Neural crest cell (in vitro differentiated cells): ENCODE measurements at regions not wholly inside any gene's neighbourhood (a gene's known extent, or its start where the extent isn't known, plus 50 kb on each side); places are given as distances from the start of the nearest gene placed in this dataset.
"Not testable (repeated sequence)": the region's sequence is repeated elsewhere in the genome, so short reads cannot be mapped to it uniquely, and the experiment has no call there.

Experiments used
- DNase-seq: peaks from one replicate; pipeline ENCODE4 v3.0.0; 2021; ENCODE audit warnings: low read depth, mixed read lengths, low spot score
- H3K27ac Mint-ChIP-seq: one replicate; pipeline ENCODE4 v1.8.0; 2021; ENCODE audit warnings: mild to moderate bottlenecking, mixed read lengths; ENCODE audit not compliant: unreplicated experiment
- H3K27me3 Mint-ChIP-seq: 2 replicates; pipeline ENCODE4 v1.8.0; 2021; ENCODE audit warnings: low read depth, mild to moderate bottlenecking, mixed read lengths
- H3K36me3 Mint-ChIP-seq: 2 replicates; pipeline ENCODE4 v1.8.0; 2021; ENCODE audit warnings: low read depth, mild to moderate bottlenecking, mixed read lengths
- H3K4me1 Mint-ChIP-seq: 2 replicates; pipeline ENCODE4 v1.8.0; 2021; ENCODE audit warnings: mixed read lengths
- H3K4me3 Mint-ChIP-seq: one replicate; pipeline ENCODE4 v1.8.0; 2021; ENCODE audit warnings: mild to moderate bottlenecking, mixed read lengths
- H3K9me3 Mint-ChIP-seq: 2 replicates; pipeline ENCODE4 v1.8.0; 2021; ENCODE audit warnings: mixed read lengths
- TF ChIP-seq, protein P1 (sequence below): fragments of 200-600 bp; sonication (generic); conservative IDR thresholded peaks from 2 replicates; pipeline ENCODE4 v1.5.0; 2021; ENCODE audit warnings: antibody characterized with exemption, mild to moderate bottlenecking

DNA sequence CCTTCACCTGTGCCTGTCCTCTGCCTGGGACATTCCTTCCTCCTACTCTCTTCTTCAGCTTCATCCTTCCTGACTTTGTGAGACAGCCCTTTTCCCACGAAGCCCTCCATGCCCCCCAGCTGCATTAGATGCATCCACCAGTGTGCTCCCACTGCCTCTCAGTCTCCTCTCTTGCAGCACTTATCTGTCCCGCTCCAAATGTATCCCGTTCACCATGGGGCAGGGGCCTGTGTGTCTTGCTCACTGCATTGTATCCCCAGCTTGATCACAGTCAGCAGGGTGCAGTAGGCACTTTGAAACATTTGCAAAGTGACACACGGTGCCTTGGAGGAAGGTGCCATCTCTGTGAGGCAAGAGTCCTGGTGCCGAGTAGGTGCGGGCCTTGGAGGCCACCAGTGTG lies 104.0 kb downstream of the SLC25A47 start:
- no peak for DNase-seq
- H3K4me1 Mint-ChIP-seq: peaks cover 13% of the 10 kb centered on the region
- no peak overlapping the region for H3K4me3 Mint-ChIP-seq
- no peaks in the 10 kb centered on the region for H3K27me3 Mint-ChIP-seq
- TF ChIP-seq, protein P1, sequence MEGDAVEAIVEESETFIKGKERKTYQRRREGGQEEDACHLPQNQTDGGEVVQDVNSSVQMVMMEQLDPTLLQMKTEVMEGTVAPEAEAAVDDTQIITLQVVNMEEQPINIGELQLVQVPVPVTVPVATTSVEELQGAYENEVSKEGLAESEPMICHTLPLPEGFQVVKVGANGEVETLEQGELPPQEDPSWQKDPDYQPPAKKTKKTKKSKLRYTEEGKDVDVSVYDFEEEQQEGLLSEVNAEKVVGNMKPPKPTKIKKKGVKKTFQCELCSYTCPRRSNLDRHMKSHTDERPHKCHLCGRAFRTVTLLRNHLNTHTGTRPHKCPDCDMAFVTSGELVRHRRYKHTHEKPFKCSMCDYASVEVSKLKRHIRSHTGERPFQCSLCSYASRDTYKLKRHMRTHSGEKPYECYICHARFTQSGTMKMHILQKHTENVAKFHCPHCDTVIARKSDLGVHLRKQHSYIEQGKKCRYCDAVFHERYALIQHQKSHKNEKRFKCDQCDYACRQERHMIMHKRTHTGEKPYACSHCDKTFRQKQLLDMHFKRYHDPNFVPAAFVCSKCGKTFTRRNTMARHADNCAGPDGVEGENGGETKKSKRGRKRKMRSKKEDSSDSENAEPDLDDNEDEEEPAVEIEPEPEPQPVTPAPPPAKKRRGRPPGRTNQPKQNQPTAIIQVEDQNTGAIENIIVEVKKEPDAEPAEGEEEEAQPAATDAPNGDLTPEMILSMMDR: no peak
- H3K36me3 Mint-ChIP-seq: no peaks in the 10 kb centered on the region
- no peaks in the 10 kb centered on the region for H3K9me3 Mint-ChIP-seq
- no peak overlapping the region for H3K27ac Mint-ChIP-seq

DNA sequence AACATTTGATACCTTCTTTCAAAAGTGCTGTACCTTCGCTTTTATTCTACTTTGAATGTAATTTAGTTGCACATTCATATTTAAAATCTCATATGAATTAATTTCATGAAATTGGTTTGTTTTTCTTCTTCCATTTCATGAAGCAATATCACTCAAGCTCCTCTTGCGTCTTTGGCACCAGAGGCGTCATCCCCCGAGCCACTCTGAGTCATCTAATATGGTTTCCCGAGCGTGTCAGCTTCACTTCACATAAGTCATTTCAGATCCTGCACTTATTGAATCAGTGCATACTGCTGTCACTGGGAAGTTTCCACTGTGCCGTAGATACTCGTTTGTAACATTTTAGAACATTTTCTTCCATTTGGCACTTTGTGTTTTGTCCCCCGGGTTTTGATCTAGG lies 105.6 kb downstream of the SLC25A47 start:
- TF ChIP-seq, protein P1: no peak
- no peaks in the 10 kb centered on the region for H3K9me3 Mint-ChIP-seq
- H3K4me1 Mint-ChIP-seq: peaks cover 13% of the 10 kb centered on the region
- no peaks in the 10 kb centered on the region for H3K27me3 Mint-ChIP-seq
- no peaks in the 10 kb centered on the region for H3K36me3 Mint-ChIP-seq
- H3K27ac Mint-ChIP-seq: no peak overlapping the region
- DNase-seq: no peak
- no peak overlapping the region for H3K4me3 Mint-ChIP-seq

DNA sequence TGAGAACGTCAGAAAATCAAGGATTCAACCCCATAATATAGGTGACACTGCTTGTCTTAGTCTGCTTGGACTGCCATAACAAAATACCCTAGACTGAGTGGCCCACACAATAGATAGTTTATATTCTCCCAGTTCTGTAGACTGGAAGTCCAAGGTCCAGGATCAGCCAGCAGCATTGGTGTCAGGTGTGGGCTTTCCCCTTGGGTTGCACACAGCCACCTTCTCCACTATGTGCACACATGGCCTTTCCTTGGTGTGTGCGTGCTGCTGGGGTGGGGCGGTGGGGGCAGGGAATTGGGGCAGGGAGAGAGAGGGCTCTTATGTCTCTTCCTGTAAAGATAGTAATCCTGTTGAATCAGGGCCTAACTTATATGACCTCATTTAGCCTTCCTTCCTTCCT lies 106.4 kb downstream of the SLC25A47 start:
- Mint-ChIP-seq H3K4me1 (peaks cover 19% of the 10 kb centered on the region), H3K9me3 (no peaks in the 10 kb centered on the region), H3K36me3 (no peaks in the 10 kb centered on the region), H3K27ac (no peak overlapping the region), H3K4me3 (no peak overlapping the region), H3K27me3 (no peaks in the 10 kb centered on the region)
- TF ChIP-seq, protein P1: no peak
- no peak for DNase-seq

DNA sequence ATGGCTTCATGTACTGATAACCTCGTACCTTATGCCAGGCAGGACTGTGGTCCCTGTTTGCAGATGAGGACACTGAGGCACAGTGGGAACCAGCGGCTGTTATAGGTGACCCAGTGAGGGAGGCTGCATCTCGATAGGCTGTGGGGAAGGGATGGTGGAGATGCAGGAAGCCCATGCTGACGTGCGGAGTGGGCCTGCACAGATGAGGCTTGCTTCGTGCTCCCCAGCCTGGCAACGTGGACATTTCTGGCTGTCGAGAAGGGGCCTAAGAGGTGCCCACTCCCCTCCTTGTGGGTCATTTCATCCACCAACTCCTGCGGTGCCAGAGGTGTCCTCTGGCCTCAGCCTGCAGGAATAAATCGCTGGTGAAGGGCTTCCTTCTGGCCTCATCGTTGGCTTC lies 107.4 kb downstream of the SLC25A47 start:
- TF ChIP-seq, protein P1: no peak
- Mint-ChIP-seq H3K4me1 (peaks cover 18% of the 10 kb centered on the region), H3K27ac (no peak overlapping the region), H3K4me3 (no peak overlapping the region), H3K36me3 (no peaks in the 10 kb centered on the region), H3K27me3 (no peaks in the 10 kb centered on the region), H3K9me3 (no peaks in the 10 kb centered on the region)
- DNase-seq: no peak

DNA sequence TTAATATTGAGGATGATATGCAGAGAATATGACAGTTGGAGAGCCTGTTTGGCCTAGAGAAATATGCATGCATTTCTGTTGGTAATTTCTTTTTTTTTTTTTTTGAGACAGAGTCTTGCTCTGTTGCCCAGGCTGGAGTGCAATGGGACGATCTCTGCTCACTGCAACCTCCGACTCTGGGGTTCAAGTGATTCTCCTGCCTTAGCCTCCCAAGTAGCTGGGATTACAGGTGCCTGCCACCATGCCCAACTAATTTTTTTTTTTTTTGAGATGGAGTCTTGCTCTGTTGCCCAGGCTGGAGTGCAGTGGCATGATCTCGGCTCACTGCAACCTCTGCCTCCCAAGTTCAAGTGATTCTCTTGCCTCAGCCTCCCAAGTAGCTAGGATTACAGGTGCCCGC lies 108.3 kb downstream of the SLC25A47 start:
- H3K4me1 Mint-ChIP-seq: peaks cover 11% of the 10 kb centered on the region
- not testable (repeated sequence) for H3K27ac Mint-ChIP-seq, H3K36me3 Mint-ChIP-seq, H3K9me3 Mint-ChIP-seq, H3K27me3 Mint-ChIP-seq, DNase-seq, H3K4me3 Mint-ChIP-seq

DNA sequence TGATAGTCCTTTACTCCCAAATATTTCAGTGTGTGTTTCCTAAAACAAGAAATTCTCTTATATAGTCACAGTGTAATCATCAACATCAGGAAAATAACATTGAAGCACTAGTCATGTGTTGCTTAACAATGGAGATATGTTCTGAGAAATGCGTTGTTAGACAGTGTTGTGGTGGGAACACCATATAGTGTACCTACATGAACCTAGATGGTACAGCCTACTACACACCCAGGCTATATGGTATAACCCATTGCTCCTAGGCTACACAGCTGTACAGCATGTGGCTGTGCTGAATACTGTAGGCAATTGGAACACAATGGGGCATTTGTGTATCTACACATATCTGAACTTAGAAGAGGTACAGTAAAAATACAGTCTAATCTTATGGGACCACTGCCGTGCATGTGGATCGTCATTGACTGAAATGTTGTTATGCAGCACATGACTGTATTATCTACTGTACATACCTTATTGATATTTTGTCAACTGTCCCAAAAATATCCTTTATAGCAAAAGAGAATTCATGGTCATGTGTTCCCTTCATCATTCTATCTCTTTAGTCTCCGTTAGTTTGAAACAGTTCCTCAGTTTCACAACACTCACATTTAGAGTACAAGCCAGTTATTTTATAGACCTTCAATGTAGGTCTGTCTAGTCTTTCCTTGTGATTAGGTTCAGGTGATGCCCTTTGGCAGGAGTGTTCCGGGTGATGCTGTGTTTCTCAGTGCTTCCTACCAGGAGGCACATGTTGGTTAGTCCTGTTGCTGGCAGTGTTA lies 109.7 kb downstream of the SLC25A47 start:
- H3K4me1 Mint-ChIP-seq: peaks cover 15% of the 10 kb centered on the region
- no peaks in the 10 kb centered on the region for H3K9me3 Mint-ChIP-seq
- H3K4me3 Mint-ChIP-seq: no peak overlapping the region
- TF ChIP-seq, protein P1: no peak
- no peaks in the 10 kb centered on the region for H3K36me3 Mint-ChIP-seq
- no peak overlapping the region for H3K27ac Mint-ChIP-seq
- H3K27me3 Mint-ChIP-seq: no peaks in the 10 kb centered on the region
- DNase-seq: no peak
